GM18499 (cell line): ENCODE measurements at regions not wholly inside any gene's neighbourhood (a gene's known extent, or its start where the extent isn't known, plus 50 kb on each side); places are given as distances from the start of the nearest gene placed in this dataset.
"Not testable (repeated sequence)": the region's sequence is repeated elsewhere in the genome, so short reads cannot be mapped to it uniquely, and the experiment has no call there.

Experiments
- ATAC-seq: cut with Tn5 transposase; IDR thresholded peaks from one replicate; pipeline ENCODE4 v1.9.1; 2021; ENCODE audit warnings: moderate number of reproducible peaks; ENCODE audit not compliant: insufficient read depth, unreplicated experiment

DNA sequence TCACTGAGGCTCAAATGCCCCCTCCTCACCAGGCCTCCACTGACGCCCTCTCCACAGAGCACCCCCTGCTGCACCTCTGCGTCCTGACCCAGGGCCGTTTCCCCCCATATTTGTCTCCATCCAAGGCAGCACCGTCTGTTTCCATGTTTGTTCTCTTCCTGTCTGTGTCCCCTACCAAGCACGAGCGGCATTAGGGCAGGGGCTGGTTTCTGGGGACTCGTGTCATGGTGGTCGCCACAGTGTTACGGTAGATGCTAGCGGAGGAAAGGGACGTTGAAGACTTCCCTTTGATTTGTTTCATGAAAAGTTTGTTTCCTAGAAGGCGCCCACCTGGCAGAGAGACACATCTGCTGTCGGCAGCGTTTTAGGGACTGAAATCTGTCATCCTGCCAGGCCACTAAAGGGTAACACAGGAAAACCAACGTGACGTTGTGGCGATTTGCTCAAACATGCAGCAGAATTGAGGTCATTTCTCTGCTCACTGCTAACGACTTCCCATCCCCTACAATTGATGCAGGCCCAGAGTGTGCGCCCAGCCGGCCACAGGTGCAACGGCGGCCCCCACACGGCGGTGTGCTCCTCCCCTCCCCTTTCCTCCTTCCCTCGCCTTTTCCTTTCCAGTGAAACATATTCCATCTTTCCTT, 79.3 kb upstream of the IRX4 start:
- no peak for ATAC-seq

GRCh38 chr5:1961304-1961946, 78.7 kb upstream of the IRX4 start:
- no peak for ATAC-seq

GRCh38 chr5:1960595-1961303, 78.0 kb upstream of the IRX4 start:
- no peak for ATAC-seq

DNA sequence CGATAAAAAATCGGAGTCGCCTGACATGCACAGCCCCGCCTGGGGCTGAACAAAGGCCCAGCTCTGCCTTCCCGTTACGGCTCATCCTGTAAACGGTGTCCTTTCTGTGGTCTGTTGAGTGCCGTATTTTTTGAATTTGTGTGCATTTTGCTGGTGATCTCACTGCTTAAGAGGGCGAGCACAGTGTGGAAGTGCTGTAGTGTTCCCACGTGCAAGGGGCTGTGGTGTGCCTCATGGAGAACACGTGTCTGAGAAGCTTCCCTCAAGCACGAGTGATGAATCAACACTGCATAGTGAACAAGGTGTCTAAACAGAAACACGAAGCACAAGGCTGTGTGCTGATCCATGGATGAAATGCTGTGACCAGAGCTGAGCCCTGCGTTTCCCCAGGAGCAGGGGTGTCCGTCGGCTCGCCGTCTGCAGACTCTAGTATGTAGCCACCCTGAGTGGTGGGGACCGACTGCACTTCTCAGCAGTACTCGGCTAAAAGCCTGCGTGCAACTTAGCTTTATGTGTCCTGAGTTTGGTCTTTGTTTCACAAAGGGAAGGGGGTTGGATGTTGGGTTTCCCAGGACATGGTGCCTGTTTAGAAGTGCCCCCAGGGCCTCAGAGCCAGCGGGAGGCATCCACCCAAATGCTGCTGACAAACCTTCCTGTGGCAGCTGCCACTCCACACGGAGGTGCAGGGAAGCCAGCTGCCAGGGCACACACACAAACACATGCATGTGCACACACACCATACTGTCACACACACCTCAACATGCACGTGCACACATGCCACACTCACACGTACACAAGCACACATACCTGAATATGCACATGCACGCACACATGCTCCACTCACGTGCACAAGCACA, 77.2 kb upstream of the IRX4 start:
- no peak for ATAC-seq

GRCh38 chr5:1959231-1959630, 76.5 kb upstream of the IRX4 start:
- ATAC-seq = no peak

DNA sequence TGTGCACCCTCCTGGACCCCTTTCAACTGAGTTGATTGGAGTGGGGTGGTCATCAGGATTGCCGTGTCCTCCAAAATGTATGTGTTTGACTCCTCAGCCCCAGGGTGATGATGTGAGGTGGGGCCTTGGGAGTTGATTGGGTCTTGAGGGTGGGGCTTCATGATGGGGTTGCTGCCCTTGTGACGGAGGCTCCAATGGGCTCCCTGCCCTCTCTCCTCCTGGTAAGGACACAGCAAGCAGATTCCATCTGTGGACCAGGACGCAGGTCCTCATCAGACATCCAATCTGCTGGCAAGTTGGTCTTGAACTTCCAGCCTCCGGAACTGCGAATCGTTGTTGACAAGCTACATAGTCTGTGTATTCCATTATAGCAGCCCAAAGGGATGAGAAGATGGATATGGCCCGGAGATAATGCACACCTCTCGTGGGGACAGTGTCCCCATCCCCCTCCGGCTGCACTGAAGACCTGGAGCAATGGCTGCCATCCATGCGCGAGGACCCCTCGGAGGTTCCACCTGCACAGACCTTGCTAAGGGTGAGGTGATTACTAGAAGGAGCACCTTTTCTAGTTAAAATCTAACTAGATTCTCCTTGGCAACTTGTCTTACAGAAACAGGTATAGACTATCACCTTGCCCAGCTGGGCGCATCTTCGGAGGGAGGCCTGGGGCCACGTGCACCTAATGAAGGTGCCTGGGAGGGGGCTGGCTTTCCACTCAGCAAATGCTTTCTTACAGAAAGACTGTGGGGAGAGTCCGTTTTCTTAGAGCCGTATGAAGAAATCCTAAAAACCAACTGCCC, 75.7 kb upstream of the IRX4 start:
- ATAC-seq = no peak

DNA sequence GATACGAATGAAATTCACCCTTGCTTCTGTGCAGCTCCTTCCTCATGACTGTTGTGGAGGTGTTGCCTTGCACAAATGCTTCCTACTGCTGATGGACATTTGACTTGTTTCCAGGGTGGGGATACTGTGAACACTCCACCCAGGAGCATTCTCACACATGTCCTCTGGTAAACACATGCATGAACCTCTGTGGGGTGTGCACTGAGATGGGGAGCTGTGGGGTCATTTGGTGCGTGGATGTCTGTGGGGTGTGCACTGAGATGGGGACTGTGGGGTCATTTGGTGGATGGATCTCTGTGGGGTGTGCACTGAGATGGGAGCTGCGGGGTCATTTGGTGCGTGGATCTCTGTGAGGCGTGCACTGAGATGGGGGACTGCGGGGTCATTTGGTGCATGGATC, 72.9 kb upstream of the IRX4 start:
- ATAC-seq = no peak

GRCh38 chr5:1953710-1954109, 71.0 kb upstream of the IRX4 start:
- ATAC-seq = not testable (repeated sequence)

- ATAC-seq = no peak
Measured at GRCh38 chr5:1952444-1953099, 69.8 kb upstream of the IRX4 start.

- no peak for ATAC-seq
Measured at GRCh38 chr5:1952021-1952420, 69.3 kb upstream of the IRX4 start.

DNA sequence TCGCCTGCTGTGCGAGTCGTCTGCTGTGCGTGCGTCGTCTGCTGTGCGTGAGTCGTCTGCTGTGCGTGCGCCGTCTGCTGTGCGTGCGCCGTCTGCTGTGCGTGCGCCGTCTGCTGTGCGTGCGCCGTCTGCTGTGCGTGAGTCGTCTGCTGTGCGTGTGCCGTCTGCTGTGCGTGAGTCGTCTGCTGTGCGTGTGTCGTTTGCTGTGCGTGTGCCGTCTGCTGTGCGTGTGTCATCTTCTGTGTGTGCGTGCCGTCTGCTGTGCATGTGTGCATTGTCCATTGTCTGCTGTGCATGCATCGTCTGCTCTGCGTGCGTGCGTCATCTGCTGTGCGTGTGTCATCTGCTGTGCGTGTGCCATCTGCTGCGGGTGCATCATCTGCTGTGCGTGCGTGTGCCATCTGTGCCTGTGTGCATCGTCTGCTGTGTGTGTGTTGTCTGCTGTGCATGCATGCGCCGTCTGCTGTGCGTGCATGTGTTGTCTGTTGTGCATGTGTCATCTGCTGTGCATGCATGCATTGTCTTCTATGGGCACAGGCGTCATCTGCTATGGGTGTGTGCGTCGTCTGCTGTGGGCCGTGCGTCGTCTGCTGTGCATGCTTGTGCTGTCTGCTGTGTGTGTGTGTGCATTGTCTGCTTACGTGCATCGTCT, 68.6 kb upstream of the IRX4 start:
- no peak for ATAC-seq

DNA sequence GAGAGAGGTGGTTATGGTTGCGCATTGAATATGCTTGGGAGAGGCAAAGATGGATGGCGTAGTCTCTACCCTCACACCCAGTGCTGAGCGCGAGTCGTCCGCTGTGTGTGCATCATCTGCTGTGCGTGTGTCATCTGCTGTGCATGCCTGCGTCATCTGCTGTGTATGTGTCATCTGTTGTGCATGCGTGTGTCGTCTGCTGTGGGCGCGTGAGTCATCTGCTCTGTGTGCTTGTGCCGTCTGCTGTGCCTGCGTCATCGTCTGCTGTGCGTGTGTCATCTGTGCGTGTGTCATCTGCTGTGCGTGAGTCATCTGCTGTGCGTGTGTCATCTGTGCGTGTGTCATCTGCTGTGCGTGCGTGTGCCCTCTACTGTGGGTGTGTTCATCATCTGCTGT, 68.0 kb upstream of the IRX4 start:
- ATAC-seq = no peak

- no peak for ATAC-seq
Measured at GRCh38 chr5:1950096-1950707, 67.5 kb upstream of the IRX4 start.

DNA sequence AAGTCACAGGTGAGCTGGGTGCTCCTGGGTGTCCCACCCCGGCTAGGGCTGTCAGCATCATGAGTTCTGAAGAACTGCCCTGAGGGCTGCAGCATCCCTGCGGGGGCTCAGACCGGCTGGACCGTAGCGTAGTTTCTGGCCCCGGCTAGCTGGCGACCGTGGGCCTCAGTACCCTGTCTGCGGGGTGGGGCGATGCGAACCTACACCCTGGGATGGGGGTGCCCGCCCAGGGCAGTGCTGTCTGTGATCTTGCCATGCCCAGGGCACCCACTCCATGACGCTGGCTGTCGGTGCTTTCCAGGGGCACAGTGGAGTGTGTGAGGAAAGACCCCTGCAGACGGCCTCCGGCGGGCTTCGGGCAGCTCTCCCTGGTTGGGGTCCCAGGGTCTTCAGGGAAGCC, 66.5 kb upstream of the IRX4 start:
- no peak for ATAC-seq

GRCh38 chr5:1948663-1949191, 66.0 kb upstream of the IRX4 start:
- ATAC-seq = no peak

DNA sequence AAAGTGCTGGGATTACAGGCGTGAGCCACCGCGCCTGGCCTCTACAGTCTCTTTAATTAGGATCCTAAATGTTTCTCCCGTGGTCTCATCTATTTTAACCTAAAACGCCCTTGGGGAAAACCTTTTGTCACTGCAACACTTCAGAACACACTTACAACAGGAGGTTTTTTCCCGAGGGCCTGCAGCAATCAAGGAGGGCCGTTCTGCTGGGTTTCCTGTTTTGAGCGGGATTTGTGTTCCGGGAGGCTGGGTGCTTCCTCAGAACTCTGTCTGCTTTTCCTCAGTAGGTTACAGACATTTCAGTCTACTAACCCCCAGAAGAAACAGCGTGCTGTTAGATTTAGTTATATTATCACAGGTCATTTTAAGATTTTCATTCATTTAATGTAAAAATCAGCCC, 65.4 kb upstream of the IRX4 start:
- no peak for ATAC-seq

DNA sequence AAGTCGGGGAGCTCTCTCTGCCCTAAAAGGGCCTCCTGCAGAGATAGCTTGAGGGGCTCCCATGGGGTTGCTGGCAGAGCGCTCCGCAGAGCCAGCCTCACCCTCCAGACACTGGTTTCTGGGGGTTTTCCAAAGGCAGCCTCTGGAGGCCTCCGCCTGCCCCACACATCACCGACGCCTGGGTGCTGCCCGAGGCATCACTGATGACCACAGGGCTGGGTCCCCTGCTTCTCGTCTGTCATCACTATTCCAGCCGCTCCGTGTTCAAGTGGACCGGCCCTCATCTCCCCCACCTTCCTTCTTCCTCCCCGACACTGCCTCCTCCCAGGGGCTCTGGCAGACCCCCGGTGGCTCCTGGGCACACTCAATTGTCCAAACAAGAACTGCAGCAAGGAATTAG, 64.1 kb upstream of the IRX4 start:
- ATAC-seq = no peak

- no peak for ATAC-seq
Measured at GRCh38 chr5:1946122-1946677, 63.5 kb upstream of the IRX4 start.
